NCI-H1105 (cell line): ENCODE measurements at regions not wholly inside any gene's neighbourhood (a gene's known extent, or its start where the extent isn't known, plus 50 kb on each side); places are given as distances from the start of the nearest gene placed in this dataset.
"Not testable (repeated sequence)": the region's sequence is repeated elsewhere in the genome, so short reads cannot be mapped to it uniquely, and the experiment has no call there.

Experiments
- DNase-seq: peaks from one replicate; lab custom pipeline; 2025; lab: John Stamatoyannopoulos, UW

GRCh38 chr4:124053872-124054538 is 657.4 kb downstream of the SPRY1 start:
- DNase-seq: no peak

GRCh38 chr4:124055336-124055735 is 657.2 kb downstream of the ANKRD50 start:
- no peak for DNase-seq

DNA sequence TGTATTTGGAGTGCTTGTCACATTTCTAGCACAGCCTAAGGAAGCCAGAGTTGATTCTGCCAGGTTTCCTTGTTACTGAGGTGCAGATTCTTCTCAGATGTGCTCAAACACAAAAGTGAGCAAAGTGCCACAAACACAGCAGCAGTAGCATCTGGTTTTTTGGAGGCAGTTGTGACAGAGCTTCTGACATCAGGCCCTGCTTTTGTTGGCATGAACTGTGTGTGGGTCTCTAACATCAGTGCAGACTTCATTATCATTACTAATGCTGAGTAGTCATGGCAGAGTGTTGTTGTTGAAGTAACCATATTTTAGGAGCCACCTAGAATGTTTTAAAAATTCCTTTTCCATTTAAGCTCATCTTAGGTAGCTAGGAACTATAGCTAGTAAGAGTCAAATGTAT is 656.6 kb downstream of the ANKRD50 start:
- no peak for DNase-seq

GRCh38 chr4:124060261-124060918 is 652.1 kb downstream of the ANKRD50 start:
- DNase-seq: no peak

- no peak for DNase-seq
Observed at GRCh38 chr4:124061413-124061812, 651.1 kb downstream of the ANKRD50 start.

DNA sequence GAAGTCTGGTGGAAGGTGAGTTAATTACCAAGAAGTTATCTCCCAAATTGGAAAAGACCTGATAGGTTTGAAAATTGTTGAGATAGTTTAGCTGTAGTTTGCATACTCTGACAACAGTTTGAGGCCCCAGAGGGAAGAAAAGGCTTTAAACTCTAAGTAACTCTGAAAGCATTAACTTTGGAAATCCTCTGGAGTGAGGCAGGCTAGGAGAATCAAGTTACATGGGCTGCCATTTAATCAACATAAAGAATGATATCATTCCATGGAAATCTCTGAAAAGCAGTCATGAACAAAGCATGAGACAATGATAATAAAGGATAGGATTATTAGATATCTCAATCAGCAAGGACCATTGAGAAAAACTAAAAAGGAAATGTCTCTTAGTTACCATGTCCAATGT is 647.1 kb downstream of the ANKRD50 start:
- DNase-seq: no peak

DNA sequence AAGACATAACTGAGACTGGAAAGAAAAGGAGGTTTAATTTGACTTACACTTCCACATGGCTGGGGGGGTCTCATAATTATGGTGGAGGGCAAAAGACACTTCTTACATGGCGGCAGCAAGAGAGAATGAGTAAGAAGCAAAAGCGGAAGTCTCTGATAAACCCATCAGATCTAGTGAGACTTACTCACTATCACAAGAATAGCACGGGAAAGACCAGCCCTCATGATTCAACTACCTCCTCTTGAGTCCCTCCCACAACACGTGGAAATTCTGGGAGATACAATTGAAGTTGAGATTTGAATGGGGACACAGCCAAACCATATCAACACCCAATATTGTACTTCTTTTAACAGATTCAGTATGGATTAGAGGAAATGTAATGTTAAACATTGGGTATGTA is 646.6 kb downstream of the ANKRD50 start:
- DNase-seq: no peak

DNA sequence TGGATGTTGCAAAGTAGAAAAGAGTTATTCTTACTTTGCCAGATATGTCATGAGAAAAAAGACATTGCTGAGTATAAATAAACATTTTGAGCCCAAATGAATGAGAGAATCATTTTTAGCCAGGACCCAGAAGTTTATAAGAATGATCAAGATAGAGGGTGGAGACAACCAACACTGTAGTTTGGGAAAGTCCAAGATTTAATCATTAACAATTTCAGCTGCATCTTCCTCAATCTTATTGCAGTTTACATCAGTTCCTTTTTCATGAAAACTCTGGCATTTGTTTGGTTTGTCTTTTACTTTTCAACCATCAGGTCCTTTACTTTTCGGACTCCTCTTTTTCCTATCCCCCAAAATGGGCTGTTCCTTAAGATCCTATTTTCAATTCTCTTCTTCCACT is 645.9 kb downstream of the ANKRD50 start:
- no peak for DNase-seq

DNA sequence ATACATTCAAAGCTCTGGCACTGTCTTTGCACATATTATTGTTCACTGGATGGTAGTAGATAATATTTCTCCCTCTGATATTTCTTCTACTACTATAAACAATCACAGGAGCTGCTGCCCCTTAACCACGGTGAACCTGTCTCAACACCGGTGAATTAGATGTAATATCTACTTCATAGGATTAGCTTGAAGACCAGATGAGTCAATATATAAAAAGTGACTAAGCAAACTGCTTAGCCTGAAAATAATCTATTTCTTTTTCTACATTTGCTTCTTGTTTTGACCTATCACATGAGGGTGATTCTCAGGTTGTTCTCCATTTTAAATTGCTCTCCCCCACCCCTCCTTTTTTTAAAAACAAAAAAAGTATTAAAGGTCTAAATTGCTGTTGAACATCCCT is 645.5 kb downstream of the ANKRD50 start:
- DNase-seq: no peak

GRCh38 chr4:124070688-124071484 is 641.6 kb downstream of the ANKRD50 start:
- no peak for DNase-seq

DNA sequence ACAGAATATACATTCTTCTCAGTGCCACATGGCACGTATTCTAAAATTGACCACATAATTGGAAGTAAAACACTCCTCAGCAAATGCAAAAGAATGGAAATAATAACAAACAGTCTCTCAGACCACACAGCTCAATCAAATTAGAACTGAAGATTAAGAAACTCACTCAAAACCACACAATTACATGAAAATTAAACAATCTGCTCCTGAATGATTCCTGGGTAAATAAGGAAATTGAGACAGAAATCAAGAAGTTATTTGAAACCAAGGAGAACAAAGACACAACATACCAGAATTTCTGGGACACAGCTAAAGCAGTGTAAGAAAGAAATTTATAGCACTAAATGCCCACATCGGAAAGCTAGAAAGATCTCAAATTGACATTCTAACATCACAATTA is 637.3 kb downstream of the ANKRD50 start:
- not testable (repeated sequence) for DNase-seq

DNA sequence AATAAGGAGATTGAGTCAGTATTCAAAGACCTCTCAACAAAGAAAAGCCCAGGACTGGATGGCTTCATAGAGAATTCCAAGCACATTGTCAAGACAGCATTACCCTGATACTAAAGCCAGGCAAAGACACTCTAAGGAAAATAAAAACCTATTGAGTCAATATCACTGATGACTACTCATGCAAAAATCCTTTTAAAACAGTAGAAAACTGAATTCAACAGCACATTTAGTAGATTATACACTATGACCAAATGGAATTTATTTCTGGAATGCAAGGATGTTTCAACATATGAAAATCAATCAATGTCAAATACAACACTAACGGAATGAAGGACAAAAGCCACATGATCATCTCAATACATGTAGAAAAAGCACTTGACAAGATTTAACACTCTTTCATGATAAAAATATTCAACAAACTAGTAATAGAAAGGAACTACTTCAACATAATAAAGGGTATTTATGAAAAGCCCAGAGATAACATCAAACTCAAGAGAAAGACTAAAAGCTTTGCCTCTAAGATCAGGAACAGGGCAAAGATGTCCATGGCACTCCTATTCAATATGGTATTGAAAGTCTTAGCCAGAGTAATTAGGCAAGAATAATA is 633.3 kb downstream of the ANKRD50 start:
- DNase-seq: no peak

GRCh38 chr4:124083711-124084110 is 628.8 kb downstream of the ANKRD50 start:
- DNase-seq: no peak

GRCh38 chr4:124085561-124086180 is 626.9 kb downstream of the ANKRD50 start:
- DNase-seq: no peak

GRCh38 chr4:124090021-124090420 is 622.5 kb downstream of the ANKRD50 start:
- no peak for DNase-seq

- no peak for DNase-seq
Observed at GRCh38 chr4:124092101-124092500, 620.4 kb downstream of the ANKRD50 start.

GRCh38 chr4:124092541-124092984 is 620.0 kb downstream of the ANKRD50 start:
- DNase-seq: no peak

DNA sequence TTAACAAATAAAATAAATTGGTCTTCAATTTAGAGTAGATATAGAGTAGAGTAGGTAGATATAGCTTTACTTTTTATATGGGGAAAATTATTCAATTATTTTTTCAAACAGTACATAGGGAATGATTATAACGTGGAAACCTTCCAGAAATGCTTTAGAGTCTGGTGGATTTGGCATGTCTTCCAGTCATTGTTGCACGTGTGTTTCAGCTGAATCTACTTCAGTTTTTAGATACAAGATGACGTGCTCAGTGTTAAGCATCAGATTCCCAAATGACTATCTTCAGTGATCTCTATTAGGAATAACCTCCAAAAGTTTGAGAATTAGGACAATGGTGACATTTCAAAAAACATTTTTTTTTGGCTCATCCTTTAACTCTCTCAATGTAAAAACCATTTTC is 616.9 kb downstream of the ANKRD50 start:
- DNase-seq: no peak

- no peak for DNase-seq
Observed at GRCh38 chr4:124096290-124096689, 616.2 kb downstream of the ANKRD50 start.

DNA sequence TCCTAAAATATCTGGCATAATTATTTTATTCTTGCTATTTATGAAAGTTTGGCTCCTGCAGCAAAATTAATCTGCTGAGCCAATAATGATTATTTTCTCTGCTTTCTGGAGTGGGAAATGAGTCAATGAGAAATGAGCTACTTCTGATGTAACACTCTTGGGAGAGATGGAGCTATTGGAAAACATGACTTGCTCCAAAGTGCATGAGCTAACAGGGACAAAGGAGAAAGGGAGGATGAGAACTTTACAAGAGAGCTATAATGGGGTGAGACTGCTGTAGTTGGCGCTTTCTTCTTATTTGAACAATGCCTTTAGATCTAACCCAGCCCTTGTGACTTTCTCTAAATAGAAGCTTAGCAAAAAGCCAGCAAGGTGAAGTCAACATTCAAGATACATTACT is 615.1 kb downstream of the ANKRD50 start:
- no peak for DNase-seq

DNA sequence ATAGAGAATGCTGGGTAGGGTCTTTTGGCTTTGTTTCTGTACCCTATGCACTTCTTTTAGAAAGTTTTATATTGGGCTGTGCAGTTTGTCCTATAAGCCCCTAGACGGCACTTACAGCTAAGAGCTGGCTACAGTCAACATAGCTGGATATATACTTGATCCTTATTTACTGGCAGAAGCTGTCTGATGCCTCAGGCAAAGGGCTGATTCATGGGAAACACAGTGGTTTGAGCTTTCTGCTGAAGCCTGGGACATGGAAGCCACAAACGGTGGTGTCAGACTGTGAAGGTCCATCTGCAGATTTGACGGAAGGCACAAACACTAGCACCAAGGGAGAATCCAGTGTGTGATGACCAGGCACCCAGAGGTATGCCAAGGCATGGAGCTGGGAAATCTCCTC is 608.4 kb downstream of the ANKRD50 start:
- no peak for DNase-seq

- DNase-seq: no peak
Observed at GRCh38 chr4:124104628-124105027, 607.9 kb downstream of the ANKRD50 start.
